Colonic mucosa (tissue), 4 donors: ENCODE measurements at regions not wholly inside any gene's neighbourhood (a gene's known extent, or its start where the extent isn't known, plus 50 kb on each side); places are given as distances from the start of the nearest gene placed in this dataset.
"Not testable (repeated sequence)": the region's sequence is repeated elsewhere in the genome, so short reads cannot be mapped to it uniquely, and the experiment has no call there.

Experiments
- DNase-seq: peaks from one replicate; pipeline ENCODE4 v3.0.0-alpha.2; 2020
- H3K27ac ChIP-seq: fragments of 200-600 bp; one replicate; pipeline ENCODE4 v1.8.0; 2021
- H3K27me3 ChIP-seq: fragments of 200-600 bp; one replicate; pipeline ENCODE4 v1.8.0; 2021
- H3K36me3 ChIP-seq: fragments of 200-600 bp; one replicate; pipeline ENCODE4 v1.8.0; 2021
- H3K4me1 ChIP-seq: fragments of 200-600 bp; one replicate; pipeline ENCODE4 v1.8.0; 2021; ENCODE audit warnings: mild to moderate bottlenecking
- H3K4me3 ChIP-seq: fragments of 200-600 bp; one replicate; pipeline ENCODE4 v1.8.0; 2021
- H3K9ac ChIP-seq, 2 donors: one replicate each; pipeline ENCODE4 v1.7.0; 2013; ENCODE audit warnings: control low read depth in 2 of 2, low read depth in 2 of 2, low read length in 2 of 2
- H3K9me3 ChIP-seq: fragments of 200-600 bp; one replicate; pipeline ENCODE4 v1.8.0; 2021
- intact Hi-C: fragments of 100-400 bp; cut with DNase I; formaldehyde crosslinking; loops from one replicate; pipeline ENCODE4 v1.14.1; 2022
- TF ChIP-seq, protein P1 (sequence below): fragments of 200-600 bp; IDR thresholded peaks from one replicate; pipeline ENCODE4 v1.8.0; 2022; ENCODE audit warnings: antibody characterized with exemption, mild to moderate bottlenecking
- donor health status: healthy.
- donor health status: DM: no; HTN: no; CAD: no.
- donor health status: DM: no; HTN: no; CAD: no.

DNA sequence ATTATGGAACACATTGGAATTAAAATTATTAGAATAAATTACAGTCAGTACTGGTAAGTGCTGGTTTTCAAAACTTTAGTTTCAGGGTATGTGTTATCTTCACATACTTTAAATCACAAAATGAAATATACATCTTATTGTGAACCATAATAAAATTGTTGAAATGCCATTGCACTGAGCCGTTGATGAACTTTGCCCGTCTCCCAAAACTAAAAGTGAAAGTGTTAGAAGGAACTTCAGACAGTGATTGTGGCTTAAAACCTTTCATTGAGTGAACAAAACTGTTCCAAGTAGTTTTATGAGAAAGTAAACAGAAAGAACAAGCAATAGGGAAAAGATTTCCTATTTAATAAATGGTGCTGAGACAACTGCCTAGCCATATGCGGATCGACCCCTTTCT, 811.6 kb downstream of the PLCL1 start:
- TF ChIP-seq, protein P1, sequence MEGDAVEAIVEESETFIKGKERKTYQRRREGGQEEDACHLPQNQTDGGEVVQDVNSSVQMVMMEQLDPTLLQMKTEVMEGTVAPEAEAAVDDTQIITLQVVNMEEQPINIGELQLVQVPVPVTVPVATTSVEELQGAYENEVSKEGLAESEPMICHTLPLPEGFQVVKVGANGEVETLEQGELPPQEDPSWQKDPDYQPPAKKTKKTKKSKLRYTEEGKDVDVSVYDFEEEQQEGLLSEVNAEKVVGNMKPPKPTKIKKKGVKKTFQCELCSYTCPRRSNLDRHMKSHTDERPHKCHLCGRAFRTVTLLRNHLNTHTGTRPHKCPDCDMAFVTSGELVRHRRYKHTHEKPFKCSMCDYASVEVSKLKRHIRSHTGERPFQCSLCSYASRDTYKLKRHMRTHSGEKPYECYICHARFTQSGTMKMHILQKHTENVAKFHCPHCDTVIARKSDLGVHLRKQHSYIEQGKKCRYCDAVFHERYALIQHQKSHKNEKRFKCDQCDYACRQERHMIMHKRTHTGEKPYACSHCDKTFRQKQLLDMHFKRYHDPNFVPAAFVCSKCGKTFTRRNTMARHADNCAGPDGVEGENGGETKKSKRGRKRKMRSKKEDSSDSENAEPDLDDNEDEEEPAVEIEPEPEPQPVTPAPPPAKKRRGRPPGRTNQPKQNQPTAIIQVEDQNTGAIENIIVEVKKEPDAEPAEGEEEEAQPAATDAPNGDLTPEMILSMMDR, result no peak
- H3K4me3 ChIP-seq, result no peak overlapping the region
- peak; percentile 65 for DNase-seq

GRCh38 chr2:198611201-198611600, 806.8 kb downstream of the PLCL1 start:
- H3K4me1 ChIP-seq, result no peaks in the 10 kb centered on the region
- intact Hi-C loops, result no loop called here
- no peak overlapping the region for H3K4me3 ChIP-seq
- no peak overlapping the region for H3K27ac ChIP-seq
- no peaks in the 10 kb centered on the region for H3K36me3 ChIP-seq
- DNase-seq, result no peak
- H3K27me3 ChIP-seq, result no peaks in the 10 kb centered on the region
- H3K9me3 ChIP-seq, result no peaks in the 10 kb centered on the region
- no peak overlapping the region for H3K9ac ChIP-seq
- TF ChIP-seq, protein P1, result no peak

More for the DNA sequence above, 811.6 kb downstream of the PLCL1 start:
- H3K9ac ChIP-seq, result no peak overlapping the region
- H3K9me3 ChIP-seq, result no peaks in the 10 kb centered on the region
- H3K27me3 ChIP-seq, result no peaks in the 10 kb centered on the region
- peak overlapping the region; percentile 41 for H3K27ac ChIP-seq
- H3K36me3 ChIP-seq, result no peaks in the 10 kb centered on the region
- intact Hi-C loops, result no loop called here
- H3K4me1 ChIP-seq, result no peaks in the 10 kb centered on the region

- Histone ChIP-seq H3K36me3 (no peaks in the 10 kb centered on the region), H3K9ac (no peak overlapping the region), H3K9me3 (no peaks in the 10 kb centered on the region), H3K27ac (no peak overlapping the region), H3K27me3 (no peaks in the 10 kb centered on the region), H3K4me3 (no peak overlapping the region), H3K4me1 (no peaks in the 10 kb centered on the region)
- TF ChIP-seq, protein P1, result no peak
- intact Hi-C loops, result no loop called here
- no peak for DNase-seq
These were observed 800.2 kb downstream of the PLCL1 start for GRCh38 chr2:198604599-198604998.

- H3K27ac ChIP-seq, H3K9ac ChIP-seq, H3K4me3 ChIP-seq, H3K36me3 ChIP-seq, DNase-seq, H3K4me1 ChIP-seq, H3K9me3 ChIP-seq, H3K27me3 ChIP-seq, intact Hi-C loops: not testable (repeated sequence)
These were observed 798.6 kb downstream of the PLCL1 start for GRCh38 chr2:198602986-198603385.

DNA sequence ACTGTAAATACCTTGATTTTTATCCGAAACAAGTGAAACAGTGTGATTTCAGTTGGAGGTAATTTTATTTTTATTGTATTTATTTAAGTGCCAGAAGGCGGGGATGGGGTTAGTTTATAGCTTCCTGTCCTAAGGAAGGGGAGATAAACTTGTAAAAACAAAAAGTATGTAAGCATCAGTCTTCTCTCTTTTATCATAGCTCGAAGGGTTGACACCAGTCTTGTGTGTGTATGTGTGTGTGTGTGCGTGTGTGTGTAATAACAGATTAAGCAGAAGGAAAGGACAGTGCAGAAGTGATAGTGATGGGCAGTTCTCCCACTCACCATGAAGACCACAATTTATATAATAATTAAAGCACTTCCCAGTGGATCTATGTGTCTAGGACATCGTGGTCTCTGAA, 793.3 kb downstream of the PLCL1 start:
- no peak overlapping the region for H3K9ac ChIP-seq
- H3K4me1 ChIP-seq, result no peaks in the 10 kb centered on the region
- no peaks in the 10 kb centered on the region for H3K9me3 ChIP-seq
- DNase-seq, result peak; percentile 36
- H3K27ac ChIP-seq, result no peak overlapping the region
- no peaks in the 10 kb centered on the region for H3K27me3 ChIP-seq
- H3K36me3 ChIP-seq, result no peaks in the 10 kb centered on the region
- TF ChIP-seq, protein P1, result no peak
- intact Hi-C loops, result no loop called here
- H3K4me3 ChIP-seq, result no peak overlapping the region

DNA sequence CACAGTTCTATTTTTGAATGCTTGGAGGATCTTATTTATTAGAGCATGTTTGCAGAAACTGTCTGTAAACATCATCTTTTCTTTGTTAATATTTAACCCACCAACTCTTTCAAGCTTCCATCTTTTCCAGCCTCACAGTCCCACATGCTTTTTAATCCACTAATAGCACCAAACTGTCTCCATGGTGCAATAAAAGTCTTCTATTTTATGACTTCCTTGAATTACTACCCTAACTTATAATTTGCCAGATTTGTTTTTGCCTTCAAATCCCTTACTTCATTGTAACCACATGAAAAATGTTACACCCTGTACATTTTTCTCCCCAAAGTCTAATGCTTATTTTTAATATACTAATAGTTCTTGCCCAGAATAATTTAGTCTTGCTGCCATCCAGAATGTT, 792.6 kb downstream of the PLCL1 start:
- no peak for DNase-seq
- no peak overlapping the region for H3K4me3 ChIP-seq
- TF ChIP-seq, protein P1, result no peak
- no peaks in the 10 kb centered on the region for H3K9me3 ChIP-seq
- no peak overlapping the region for H3K27ac ChIP-seq
- H3K9ac ChIP-seq, result no peak overlapping the region
- intact Hi-C loops, result no loop called here
- no peaks in the 10 kb centered on the region for H3K4me1 ChIP-seq
- no peaks in the 10 kb centered on the region for H3K27me3 ChIP-seq
- H3K36me3 ChIP-seq, result no peaks in the 10 kb centered on the region
